ENCODE measurements at regions not wholly inside any gene's neighbourhood (a gene's known extent, or its start where the extent isn't known, plus 50 kb on each side); places are given as distances from the start of the nearest gene placed in this dataset.

GRCh38 chr13:90185734-90186133, 1161.8 kb upstream of the MIR17HG start:
- Histone ChIP-seq H3K27ac (no peak overlapping the region), H3K36me3 (no peaks in the 10 kb centered on the region), H3K4me1 (no peaks in the 10 kb centered on the region), H3K27me3 (no peaks in the 10 kb centered on the region), H3K4me3 (no peak overlapping the region), H3K9me3 (no peaks in the 10 kb centered on the region)
- TF ChIP-seq, protein P1, sequence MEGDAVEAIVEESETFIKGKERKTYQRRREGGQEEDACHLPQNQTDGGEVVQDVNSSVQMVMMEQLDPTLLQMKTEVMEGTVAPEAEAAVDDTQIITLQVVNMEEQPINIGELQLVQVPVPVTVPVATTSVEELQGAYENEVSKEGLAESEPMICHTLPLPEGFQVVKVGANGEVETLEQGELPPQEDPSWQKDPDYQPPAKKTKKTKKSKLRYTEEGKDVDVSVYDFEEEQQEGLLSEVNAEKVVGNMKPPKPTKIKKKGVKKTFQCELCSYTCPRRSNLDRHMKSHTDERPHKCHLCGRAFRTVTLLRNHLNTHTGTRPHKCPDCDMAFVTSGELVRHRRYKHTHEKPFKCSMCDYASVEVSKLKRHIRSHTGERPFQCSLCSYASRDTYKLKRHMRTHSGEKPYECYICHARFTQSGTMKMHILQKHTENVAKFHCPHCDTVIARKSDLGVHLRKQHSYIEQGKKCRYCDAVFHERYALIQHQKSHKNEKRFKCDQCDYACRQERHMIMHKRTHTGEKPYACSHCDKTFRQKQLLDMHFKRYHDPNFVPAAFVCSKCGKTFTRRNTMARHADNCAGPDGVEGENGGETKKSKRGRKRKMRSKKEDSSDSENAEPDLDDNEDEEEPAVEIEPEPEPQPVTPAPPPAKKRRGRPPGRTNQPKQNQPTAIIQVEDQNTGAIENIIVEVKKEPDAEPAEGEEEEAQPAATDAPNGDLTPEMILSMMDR (IDR thresholded peaks at IDR 0.05) = no peak
- DNase-seq (ENCODE audit: low spot score) = no peak

- Histone ChIP-seq H3K4me1 (no peaks in the 10 kb centered on the region), H3K4me3 (no peak overlapping the region), H3K36me3 (no peaks in the 10 kb centered on the region), H3K9me3 (no peaks in the 10 kb centered on the region), H3K27me3 (no peaks in the 10 kb centered on the region), H3K27ac (no peak overlapping the region)
- no peak for DNase-seq (ENCODE audit: low spot score)
- TF ChIP-seq, protein P1 (IDR thresholded peaks at IDR 0.05) = no peak
Observed at GRCh38 chr13:90187478-90188350, 1159.8 kb upstream of the MIR17HG start.

DNA sequence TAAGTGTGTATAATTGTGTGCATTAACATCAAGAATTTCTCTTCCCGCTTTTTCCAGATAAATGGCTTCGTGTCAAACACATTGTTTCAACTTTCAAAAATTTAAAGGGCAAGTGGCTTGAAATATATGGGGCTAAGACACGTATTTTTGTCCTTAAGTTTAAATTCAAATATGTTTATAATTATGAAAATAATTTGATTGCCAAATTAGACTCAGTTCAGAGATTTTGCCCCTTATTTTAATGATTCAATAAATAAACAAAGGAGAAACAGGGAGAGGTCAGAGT, 1159.2 kb upstream of the MIR17HG start:
- no peaks in the 10 kb centered on the region for H3K4me1 ChIP-seq
- DNase-seq (ENCODE audit: low spot score) = no peak

DNA sequence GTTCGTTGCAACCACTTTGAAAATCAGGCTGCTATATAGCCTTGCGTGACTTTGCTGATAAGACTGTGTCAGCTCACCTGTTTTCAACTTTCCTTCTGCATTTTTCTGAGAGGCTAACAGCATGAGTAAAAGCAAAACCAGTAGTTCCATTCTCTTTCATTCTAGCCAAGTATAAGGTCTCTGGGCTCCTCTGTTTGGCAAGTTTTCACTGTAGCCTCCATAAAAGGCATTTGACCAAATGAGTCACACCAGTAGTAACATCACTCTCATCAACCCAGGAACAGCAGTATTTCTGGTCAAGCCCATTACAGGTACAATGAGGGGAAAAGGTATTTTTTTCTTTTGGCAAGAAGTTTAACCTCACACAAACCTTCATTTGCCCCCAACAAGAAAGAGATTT, 1149.8 kb upstream of the MIR17HG start:
- no peaks in the 10 kb centered on the region for H3K27me3 ChIP-seq
- H3K36me3 ChIP-seq = no peaks in the 10 kb centered on the region
- DNase-seq (ENCODE audit: low spot score) = no peak
- peaks cover 0 to 5% of the 10 kb centered on the region in 2 donors for H3K9me3 ChIP-seq
- no peak overlapping the region for H3K4me3 ChIP-seq
- no peak overlapping the region for H3K27ac ChIP-seq
- TF ChIP-seq, protein P1 (IDR thresholded peaks at IDR 0.05) = no peak
- no peaks in the 10 kb centered on the region for H3K4me1 ChIP-seq

More for the DNA sequence above, 1159.2 kb upstream of the MIR17HG start:
- TF ChIP-seq, protein P1 (IDR thresholded peaks at IDR 0.05) = no peak
- Histone ChIP-seq H3K27me3 (no peaks in the 10 kb centered on the region), H3K4me3 (no peak overlapping the region), H3K9me3 (no peaks in the 10 kb centered on the region), H3K27ac (no peak overlapping the region), H3K36me3 (no peaks in the 10 kb centered on the region)

GRCh38 chr13:90201202-90201601, 1146.3 kb upstream of the MIR17HG start:
- Histone ChIP-seq H3K36me3 (no peaks in the 10 kb centered on the region), H3K27ac (peak overlapping the region in 1 of 2 donors; percentile 42), H3K4me1 (no peaks in the 10 kb centered on the region), H3K9me3 (no peaks in the 10 kb centered on the region), H3K27me3 (no peaks in the 10 kb centered on the region), H3K4me3 (no peak overlapping the region)
- TF ChIP-seq, protein P1 (IDR thresholded peaks at IDR 0.05) = no peak
- DNase-seq (ENCODE audit: low spot score) = no peak

All from right atrium auricular region (tissue), 2 donors.